K562 (cell line): ENCODE measurements at regions not wholly inside any gene's neighbourhood (a gene's known extent, or its start where the extent isn't known, plus 50 kb on each side); places are given as distances from the start of the nearest gene placed in this dataset.

ENCODE experiments used
- ATAC-seq: fragments of 200-7000 bp; cut with Tn5 transposase; 3 replicates; pipeline ENCODE4 v1.9.1; 2020; ENCODE audit warnings: moderate library complexity
- BruUV-seq: library from RNA; stranded (reverse); fragments of 400-500 nt; replicated peaks from 2 replicates; lab custom pipeline; 2021; lab: Mats Ljungman, UMichigan
- CTCF ChIA-PET: fragments of 300-600 bp; formaldehyde crosslinking; extraction: SDS; loops from one replicate; lab custom pipeline; 2021; ENCODE audit warnings: low intra/inter-chr PET ratio; lab: Yijun Ruan, JAX
- POLR2A ChIA-PET: fragments of 300-600, 350-650 bp; sonication (Branson Sonifier 250); formaldehyde crosslinking; extraction: SDS; loops from one replicate; lab custom pipeline; 2021; ENCODE audit warnings: antibody characterized with exemption, inconsistent platforms; lab: Yijun Ruan, JAX
- DNase-seq, 4 experiments: peaks; one replicate each; pipeline versions ENCODE4 v3.0.0 to v3.0.0-alpha.2; 2011 to 2018; ENCODE audit warnings: low spot score in 3 of 4, mixed read lengths in 3 of 4; ENCODE audit errors: extremely low read depth in 1 of 4
- FAIRE-seq: peaks from 2 replicates; lab custom pipeline; 2011; peaks lifted over from hg19 to GRCh38; lab: Jason Lieb, UNC
- H2AFZ ChIP-seq: 2 replicates; pipeline ENCODE4 v1.6.0; 2011; ENCODE audit warnings: low read depth, low read length, control low read depth, inconsistent platforms
- H3K27ac ChIP-seq: fragments of 200-600 bp; 3 replicates; pipeline ENCODE4 v1.8.0; 2011; ENCODE audit warnings: low read depth, mild to moderate bottlenecking, control low read depth, inconsistent platforms, low read length, moderate library complexity, mixed read lengths; ENCODE audit errors: extremely low read depth
- H3K27me3 ChIP-seq, 2 experiments: fragments of 300-600 bp in 1 of 2; 2 replicates in 1 of 2; 3 replicates in 1 of 2; pipeline versions ENCODE4 v1.6.0 to v1.8.0; 2011; ENCODE audit warnings: inconsistent platforms in 2 of 2, low read length in 2 of 2, mild to moderate bottlenecking in 1 of 2, mixed read lengths in 1 of 2, moderate library complexity in 1 of 2; ENCODE audit not compliant: control insufficient read depth in 2 of 2, insufficient read depth in 2 of 2
- H3K36me3 ChIP-seq: fragments of 300-600 bp; 3 replicates; pipeline ENCODE4 v1.8.0; 2011; ENCODE audit warnings: mild to moderate bottlenecking, low read length, inconsistent platforms; ENCODE audit not compliant: control insufficient read depth, insufficient read depth
- H3K4me1 ChIP-seq, 2 experiments: fragments of 200-600 bp in 1 of 2; replicated peaks in 1 of 2; 2 replicates in 1 of 2; 3 replicates in 1 of 2; pipeline versions ENCODE4 v1.5.1 to v1.8.0; 2011; ENCODE audit warnings: inconsistent platforms in 2 of 2, low read length in 2 of 2, mild to moderate bottlenecking in 1 of 2, mixed read lengths in 1 of 2, moderate library complexity in 1 of 2; ENCODE audit not compliant: control insufficient read depth in 2 of 2, insufficient read depth in 2 of 2
- H3K4me2 ChIP-seq: 2 replicates; pipeline ENCODE4 v1.6.1; 2011; ENCODE audit warnings: low read length, control low read depth, inconsistent platforms, mixed read lengths; ENCODE audit not compliant: insufficient read depth
- H3K4me3 ChIP-seq: fragments of 200-600 bp; sonication (generic), shearing (Covaris generic); 2 replicates; pipeline ENCODE4 v1.5.1; 2016; ENCODE audit warnings: control low read depth, inconsistent platforms
- H3K79me2 ChIP-seq: fragments of 200-600 bp; 3 replicates; pipeline ENCODE4 v1.8.0; 2011; ENCODE audit warnings: low read length, inconsistent platforms; ENCODE audit not compliant: control insufficient read depth, insufficient read depth
- H3K9ac ChIP-seq, 2 experiments: 2 replicates each; pipeline versions ENCODE4 v1.6.0 to v1.6.1; 2011; ENCODE audit warnings: low read depth in 2 of 2, low read length in 2 of 2, control low read depth in 1 of 2, inconsistent platforms in 1 of 2, mild to moderate bottlenecking in 1 of 2, mixed read lengths in 1 of 2; ENCODE audit not compliant: insufficient read depth in 1 of 2
- H3K9me1 ChIP-seq: one replicate; pipeline ENCODE4 v1.6.0; 2011; ENCODE audit warnings: inconsistent platforms, mild to moderate bottlenecking, low read length, moderate library complexity; ENCODE audit not compliant: control insufficient read depth, insufficient read depth
- H3K9me3 ChIP-seq: replicated peaks from 2 replicates; pipeline ENCODE4 v1.5.1; 2011; ENCODE audit warnings: low read depth, low read length, inconsistent platforms; ENCODE audit not compliant: control insufficient read depth, insufficient read depth
- H4K20me1 ChIP-seq: replicated peaks from 2 replicates; pipeline ENCODE4 v1.6.1; 2011; ENCODE audit warnings: low read length, inconsistent platforms, mixed read lengths; ENCODE audit not compliant: control insufficient read depth, insufficient read depth
- CHD4 ChIP-seq: fragments of 200-600 bp; sonication (generic); IDR thresholded peaks from 3 replicates; pipeline ENCODE4 v1.6.1; 2012; ENCODE audit warnings: low read depth, mild to moderate bottlenecking, mixed read lengths, low read length, inconsistent platforms; ENCODE audit not compliant: insufficient read depth, insufficient replicate concordance, poor library complexity, severe bottlenecking
- NCOA6 ChIP-seq: fragments of 450-650 bp; IDR thresholded peaks from 2 replicates; pipeline ENCODE4 v1.6.1; 2017; ENCODE audit warnings: mild to moderate bottlenecking
- TEAD1 ChIP-seq, 2 experiments: fragments of 450-650 bp in 1 of 2; sonication (generic) in 1 of 2; formaldehyde crosslinking; IDR thresholded peaks; 2 replicates each; pipeline versions ENCODE4 v1.4.0 to v1.8.0; 2020 to 2022; ENCODE audit warnings: mild to moderate bottlenecking in 2 of 2, missing genetic modification reagents in 1 of 2
- ZHX1 ChIP-seq: fragments of 150-350 bp; conservative IDR thresholded peaks from 2 replicates; pipeline ENCODE4 v1.6.1; 2014; ENCODE audit warnings: low read length
- WGBS: fragments of 100-300 bp; shearing (Covaris generic); methylation state at CpG from one replicate; pipeline ENCODE4 v1.1.6; 2016; ENCODE audit warnings: low coverage, mixed read lengths; ENCODE audit not compliant: insufficient coverage; ENCODE audit errors: missing lambda C conversion rate; 5-methylcytosine and 5-hydroxymethylcytosine counted together
- in situ Hi-C: fragments of 300-500 bp; cut with MboI; formaldehyde crosslinking; loops from 4 replicates; pipeline ENCODE4 v1.15.0; 2018; ENCODE audit warnings: inconsistent platforms, mixed read lengths
- intact Hi-C: fragments of 100-400 bp; cut with micrococcal nuclease; formaldehyde crosslinking; loops from 2 replicates; pipeline ENCODE4 v1.14.2; 2022

- CTCF ChIA-PET: no interaction called here
- no peak overlapping the region for H3K9ac ChIP-seq
Measured at GRCh38 chr5:163747586-163747985, 242.2 kb downstream of the MAT2B start.

More at GRCh38 chr5:163747586-163747985, 242.2 kb downstream of the MAT2B start:
- 0% methylated on average over 2 of the region's 2 CpGs for WGBS
- TF ChIP-seq ZHX1 (no peak), TEAD1 (CRISPR knock-in tag; IDR thresholded peaks at IDR 0.05) (no peak), NCOA6 (no peak), CHD4 (no peak)
- H3K27me3 ChIP-seq: no peaks in the 10 kb centered on the region
- BruUV-seq: no TSS peak
- no peak overlapping the region for H2AFZ ChIP-seq
- intact Hi-C loops (no loop called here), in situ Hi-C loops (no loop called here)
- H3K4me3 ChIP-seq: no peak overlapping the region
- H3K79me2 ChIP-seq: no peaks in the 10 kb centered on the region
- H3K4me2 ChIP-seq: no peak overlapping the region
- H4K20me1 ChIP-seq: no peaks in the 10 kb centered on the region
- no peaks in the 10 kb centered on the region for H3K9me3 ChIP-seq
- POLR2A ChIA-PET: no interaction called here
- no peaks in the 10 kb centered on the region for H3K36me3 ChIP-seq
- H3K27ac ChIP-seq: no peak overlapping the region
- no peaks in the 10 kb centered on the region for H3K9me1 ChIP-seq
- DNase-seq: no peak
- no peak for ATAC-seq
- no peak for FAIRE-seq
- no peaks in the 10 kb centered on the region for H3K4me1 ChIP-seq
